ENCODE measurements at regions not wholly inside any gene's neighbourhood (a gene's known extent, or its start where the extent isn't known, plus 50 kb on each side); places are given as distances from the start of the nearest gene placed in this dataset.

GRCh38 chr5:166570865-166571264, 1720.6 kb upstream of the WWC1 start:
- Histone ChIP-seq H3K27ac (no peak overlapping the region), H3K36me3 (no peaks in the 10 kb centered on the region), H3K9me3 (peaks cover 0 to 7% (median 5%) of the 10 kb centered on the region in 8 donors), H3K27me3 (replicated peaks in 1 of 7) (no peaks in the 10 kb centered on the region), H3K4me1 (no peaks in the 10 kb centered on the region), H3K4me3 (no peak overlapping the region)
- intact Hi-C loops (cut with DNase I; ENCODE audit: low total_unique reads) = no loop called here
- TF ChIP-seq POLR2AphosphoS5 (IDR thresholded peaks at IDR 0.05) (no peak), POLR2A (IDR thresholded peaks at IDR 0.05) (no peak)
- TF ChIP-seq, protein P1, sequence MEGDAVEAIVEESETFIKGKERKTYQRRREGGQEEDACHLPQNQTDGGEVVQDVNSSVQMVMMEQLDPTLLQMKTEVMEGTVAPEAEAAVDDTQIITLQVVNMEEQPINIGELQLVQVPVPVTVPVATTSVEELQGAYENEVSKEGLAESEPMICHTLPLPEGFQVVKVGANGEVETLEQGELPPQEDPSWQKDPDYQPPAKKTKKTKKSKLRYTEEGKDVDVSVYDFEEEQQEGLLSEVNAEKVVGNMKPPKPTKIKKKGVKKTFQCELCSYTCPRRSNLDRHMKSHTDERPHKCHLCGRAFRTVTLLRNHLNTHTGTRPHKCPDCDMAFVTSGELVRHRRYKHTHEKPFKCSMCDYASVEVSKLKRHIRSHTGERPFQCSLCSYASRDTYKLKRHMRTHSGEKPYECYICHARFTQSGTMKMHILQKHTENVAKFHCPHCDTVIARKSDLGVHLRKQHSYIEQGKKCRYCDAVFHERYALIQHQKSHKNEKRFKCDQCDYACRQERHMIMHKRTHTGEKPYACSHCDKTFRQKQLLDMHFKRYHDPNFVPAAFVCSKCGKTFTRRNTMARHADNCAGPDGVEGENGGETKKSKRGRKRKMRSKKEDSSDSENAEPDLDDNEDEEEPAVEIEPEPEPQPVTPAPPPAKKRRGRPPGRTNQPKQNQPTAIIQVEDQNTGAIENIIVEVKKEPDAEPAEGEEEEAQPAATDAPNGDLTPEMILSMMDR (IDR thresholded peaks at IDR 0.05 in 8 of 11, conservative IDR thresholded peaks at IDR 0.05 in 3 of 11) = no peak
- WGBS, 5 donors = 65 to 78% (median 70%) methylated on average over 6 of the region's 6 CpGs
- no peak for DNase-seq

GRCh38 chr5:166571668-166572067, 1719.8 kb upstream of the WWC1 start:
- Histone ChIP-seq H3K27ac (no peak overlapping the region), H3K36me3 (no peaks in the 10 kb centered on the region), H3K4me1 (no peaks in the 10 kb centered on the region), H3K9me3 (peaks cover 0 to 11% (median 5%) of the 10 kb centered on the region in 8 donors), H3K4me3 (no peak overlapping the region), H3K27me3 (replicated peaks in 1 of 7) (no peaks in the 10 kb centered on the region)
- intact Hi-C loops (cut with DNase I; ENCODE audit: low total_unique reads) = no loop called here
- DNase-seq = no peak
- TF ChIP-seq, protein P1 (IDR thresholded peaks at IDR 0.05 in 8 of 11, conservative IDR thresholded peaks at IDR 0.05 in 3 of 11) = no peak
- no peak for TF ChIP-seq POLR2A (IDR thresholded peaks at IDR 0.05)

- 78 to 83% (median 82%) methylated on average over 3 of the region's 3 CpGs for WGBS, 5 donors
- no peaks in the 10 kb centered on the region for H3K4me1 ChIP-seq
- H3K27me3 ChIP-seq (replicated peaks in 1 of 7) = no peaks in the 10 kb centered on the region
- intact Hi-C loops (cut with DNase I; ENCODE audit: low total_unique reads) = no loop called here
- no peak for DNase-seq
- no peak overlapping the region for H3K4me3 ChIP-seq
- peaks cover 0 to 16% (median 7%) of the 10 kb centered on the region in 8 donors for H3K9me3 ChIP-seq
- no peak overlapping the region for H3K27ac ChIP-seq
- H3K36me3 ChIP-seq = no peaks in the 10 kb centered on the region
- TF ChIP-seq, protein P1 (IDR thresholded peaks at IDR 0.05 in 8 of 11, conservative IDR thresholded peaks at IDR 0.05 in 3 of 11) = no peak
- TF ChIP-seq POLR2AphosphoS5 (IDR thresholded peaks at IDR 0.05) (no peak), POLR2A (IDR thresholded peaks at IDR 0.05) (no peak)
These were observed 1715.1 kb upstream of the WWC1 start for GRCh38 chr5:166576323-166576722.

GRCh38 chr5:166581826-166582225, 1709.6 kb upstream of the WWC1 start:
- no peak for DNase-seq
- Histone ChIP-seq H3K4me3 (no peak overlapping the region), H3K27me3 (replicated peaks in 1 of 7) (no peaks in the 10 kb centered on the region), H3K4me1 (no peaks in the 10 kb centered on the region), H3K9me3 (peaks cover 0 to 13% (median 5%) of the 10 kb centered on the region in 8 donors), H3K27ac (no peak overlapping the region), H3K36me3 (no peaks in the 10 kb centered on the region)
- TF ChIP-seq POLR2AphosphoS5 (IDR thresholded peaks at IDR 0.05) (no peak), POLR2A (IDR thresholded peaks at IDR 0.05) (no peak)
- TF ChIP-seq, protein P1 (IDR thresholded peaks at IDR 0.05 in 8 of 11, conservative IDR thresholded peaks at IDR 0.05 in 3 of 11) = no peak
- intact Hi-C loops (cut with DNase I; ENCODE audit: low total_unique reads) = no loop called here
